Glutamatergic neuron (in vitro differentiated cells): ENCODE measurements at regions not wholly inside any gene's neighbourhood (a gene's known extent, or its start where the extent isn't known, plus 50 kb on each side); places are given as distances from the start of the nearest gene placed in this dataset.

Experiments
- DNase-seq: peaks from one replicate; pipeline ENCODE4 v3.0.0; 2022
- H3K27ac Mint-ChIP-seq: one replicate; pipeline ENCODE4 v1.8.0; 2020; ENCODE audit warnings: mild to moderate bottlenecking, mixed read lengths, inconsistent platforms; ENCODE audit not compliant: unreplicated experiment
- H3K27me3 Mint-ChIP-seq: one replicate; pipeline ENCODE4 v1.8.0; 2020; ENCODE audit warnings: mild to moderate bottlenecking, moderate library complexity, mixed read lengths, inconsistent platforms; ENCODE audit not compliant: unreplicated experiment
- H3K36me3 Mint-ChIP-seq: one replicate; pipeline ENCODE4 v1.8.0; 2020; ENCODE audit warnings: mild to moderate bottlenecking, mixed read lengths, inconsistent platforms; ENCODE audit not compliant: unreplicated experiment
- H3K4me1 Mint-ChIP-seq: one replicate; pipeline ENCODE4 v1.8.0; 2020; ENCODE audit warnings: mild to moderate bottlenecking, low read depth, mixed read lengths, inconsistent platforms; ENCODE audit not compliant: unreplicated experiment
- H3K4me3 Mint-ChIP-seq: one replicate; pipeline ENCODE4 v1.8.0; 2020; ENCODE audit warnings: mild to moderate bottlenecking, mixed read lengths, inconsistent platforms; ENCODE audit not compliant: unreplicated experiment
- H3K9me3 Mint-ChIP-seq: one replicate; pipeline ENCODE4 v1.8.0; 2020; ENCODE audit warnings: mild to moderate bottlenecking, moderate library complexity, mixed read lengths, inconsistent platforms; ENCODE audit not compliant: unreplicated experiment
- CTCF ChIP-seq: fragments of 200-600 bp; sonication (generic); IDR thresholded peaks from one replicate; pipeline ENCODE4 v1.5.0; 2021; ENCODE audit not compliant: partially characterized antibody, unreplicated experiment

DNA sequence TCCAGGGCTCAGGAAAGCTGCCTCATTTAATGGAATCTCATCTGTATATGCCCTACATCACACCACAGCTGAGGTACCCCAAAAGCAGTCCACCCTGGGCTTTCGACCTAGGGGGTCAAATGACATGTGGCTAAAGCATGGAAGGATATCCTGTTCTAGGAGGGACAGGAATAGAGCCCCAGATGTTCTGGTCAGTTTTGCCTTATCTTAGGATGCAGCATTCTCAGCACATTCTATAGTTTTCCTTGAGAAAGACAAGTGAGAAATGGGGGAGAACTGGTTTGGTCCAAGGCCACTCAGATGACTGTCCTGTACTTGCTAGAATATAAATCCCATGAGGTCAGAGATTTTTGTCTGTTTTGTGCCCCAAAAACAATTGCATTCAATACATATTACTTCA lies 688.0 kb upstream of the ZEB2 start:
- peaks cover 4% of the 10 kb centered on the region for H3K9me3 Mint-ChIP-seq
- H3K27me3 Mint-ChIP-seq: no peaks in the 10 kb centered on the region
- peaks cover 5% of the 10 kb centered on the region for H3K36me3 Mint-ChIP-seq
- no peak for DNase-seq
- peaks cover 2% of the 10 kb centered on the region for H3K4me1 Mint-ChIP-seq
- H3K4me3 Mint-ChIP-seq: no peak overlapping the region
- H3K27ac Mint-ChIP-seq: no peak overlapping the region
- no peak for TF ChIP-seq CTCF

DNA sequence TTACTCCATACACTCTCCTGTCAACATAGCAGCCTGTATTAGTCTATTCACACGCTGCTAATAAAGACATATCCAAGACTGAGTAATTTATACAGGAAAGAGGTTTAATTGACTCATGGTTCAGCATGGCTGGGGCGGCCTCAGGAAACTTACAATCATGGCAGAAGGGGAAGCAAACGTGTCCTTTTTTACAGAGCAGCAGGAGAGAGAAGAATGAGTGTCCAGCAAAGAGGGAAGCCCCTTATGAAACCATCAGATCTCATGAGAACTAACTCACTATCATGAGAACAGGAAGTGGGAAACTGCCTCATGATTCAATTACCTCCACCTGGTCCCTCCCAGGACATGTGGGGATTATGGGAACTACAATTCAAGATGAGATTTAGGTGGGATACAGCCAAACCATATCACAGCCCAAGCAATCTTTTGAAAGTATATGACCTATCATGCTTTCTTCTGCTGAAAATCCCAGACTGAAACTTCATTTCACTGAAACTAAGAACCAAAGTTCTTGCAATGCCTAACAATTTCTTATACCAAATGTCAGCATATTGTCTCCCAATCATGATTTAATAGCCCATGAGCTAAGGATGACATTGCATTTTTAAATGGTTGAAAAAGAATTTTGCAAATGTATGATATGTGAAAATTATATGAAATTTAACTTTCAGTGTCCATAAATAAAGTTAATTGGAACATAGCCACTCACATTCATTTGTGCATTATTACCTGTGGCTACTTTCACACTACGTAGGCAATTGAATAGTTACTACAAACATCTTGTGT lies 686.8 kb upstream of the ZEB2 start:
- Mint-ChIP-seq H3K27me3 (no peaks in the 10 kb centered on the region), H3K9me3 (peaks cover 5% of the 10 kb centered on the region), H3K4me1 (peaks cover 2% of the 10 kb centered on the region), H3K4me3 (no peak overlapping the region), H3K36me3 (peaks cover 2% of the 10 kb centered on the region), H3K27ac (no peak overlapping the region)
- no peak for DNase-seq
- TF ChIP-seq CTCF: no peak

DNA sequence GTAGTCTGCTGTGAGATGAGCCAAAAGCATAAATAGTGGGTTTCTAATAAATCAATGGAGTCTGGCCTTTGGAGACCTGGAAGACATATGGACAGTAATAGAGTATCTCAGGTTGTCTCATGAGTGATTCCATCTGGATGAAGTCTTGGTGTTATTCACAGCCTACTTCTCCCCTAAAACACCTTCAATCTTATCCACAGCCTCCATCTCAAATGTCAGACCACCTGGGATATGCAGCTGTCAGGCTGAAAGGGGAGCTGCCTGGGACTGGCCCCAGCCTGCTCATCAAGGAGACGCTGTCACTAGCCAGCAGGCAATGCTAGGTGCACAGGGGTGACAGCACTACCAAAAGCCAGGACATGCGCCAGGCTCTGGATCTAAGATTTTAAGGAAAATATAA lies 684.0 kb upstream of the ZEB2 start:
- TF ChIP-seq CTCF: no peak
- H3K4me1 Mint-ChIP-seq: peaks cover 7% of the 10 kb centered on the region
- peak; percentile 62 for DNase-seq
- no peak overlapping the region for H3K4me3 Mint-ChIP-seq
- no peaks in the 10 kb centered on the region for H3K27me3 Mint-ChIP-seq
- H3K9me3 Mint-ChIP-seq: peaks cover 5% of the 10 kb centered on the region
- H3K36me3 Mint-ChIP-seq: no peaks in the 10 kb centered on the region
- peak overlapping the region; percentile 73 for H3K27ac Mint-ChIP-seq

DNA sequence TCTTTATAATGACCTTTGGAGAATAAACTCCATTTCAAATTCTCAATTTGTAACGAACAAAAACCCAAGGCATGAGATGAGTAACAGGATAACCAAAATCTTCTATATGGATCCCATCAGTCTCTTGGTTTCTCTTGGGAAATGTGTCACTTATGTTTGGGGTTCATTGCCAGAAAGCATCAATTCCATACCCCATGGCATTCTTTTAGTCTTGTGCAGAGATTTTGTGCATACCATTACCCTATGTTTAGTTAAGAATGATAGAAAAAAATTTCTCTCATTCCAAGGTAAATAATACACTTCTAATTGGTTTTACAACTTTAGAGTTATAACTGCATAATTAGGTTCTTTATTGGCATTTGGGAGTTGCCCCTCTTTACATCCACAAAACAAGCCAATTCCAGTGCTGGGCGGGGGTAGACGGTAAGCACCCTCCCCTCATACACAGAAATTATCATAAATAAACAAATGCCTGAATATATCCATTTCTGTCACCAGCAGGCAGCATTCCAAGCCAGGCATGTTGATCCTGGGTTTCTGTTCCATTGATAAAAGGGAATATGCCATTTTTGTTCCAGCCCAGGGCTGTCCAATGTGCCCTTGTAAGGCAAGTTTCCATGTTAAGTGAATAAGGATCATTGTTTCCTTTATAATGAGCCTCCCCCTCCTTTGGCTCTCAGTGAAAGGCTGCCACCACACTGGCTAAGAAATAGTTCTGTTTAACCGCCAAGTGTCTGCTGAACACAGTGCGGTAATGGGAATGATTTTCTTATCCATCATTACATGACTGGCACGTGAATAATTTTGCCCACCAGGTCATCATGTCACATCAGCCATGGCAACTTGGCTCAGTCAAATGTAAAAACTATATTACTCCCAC lies 680.1 kb upstream of the ZEB2 start:
- Mint-ChIP-seq H3K9me3 (peaks cover 5% of the 10 kb centered on the region), H3K36me3 (no peaks in the 10 kb centered on the region)

More for the DNA sequence above, 680.1 kb upstream of the ZEB2 start:
- Mint-ChIP-seq H3K4me1 (peaks cover 12% of the 10 kb centered on the region), H3K27ac (no peak overlapping the region), H3K4me3 (no peak overlapping the region), H3K27me3 (no peaks in the 10 kb centered on the region)
- no peak for TF ChIP-seq CTCF
- DNase-seq: no peak
